GM12892 (cell line): ENCODE measurements at regions not wholly inside any gene's neighbourhood (a gene's known extent, or its start where the extent isn't known, plus 50 kb on each side); places are given as distances from the start of the nearest gene placed in this dataset.

Source experiments
- POLR2A ChIP-seq: IDR thresholded peaks from 2 replicates; pipeline ENCODE4 v1.6.1; 2011; ENCODE audit warnings: low read depth, low read length, control low read depth
- TAF1 ChIP-seq: IDR thresholded peaks from 2 replicates; pipeline ENCODE4 v1.6.1; 2011; ENCODE audit warnings: low read depth, mild to moderate bottlenecking, control low read depth, low read length, borderline replicate concordance

DNA sequence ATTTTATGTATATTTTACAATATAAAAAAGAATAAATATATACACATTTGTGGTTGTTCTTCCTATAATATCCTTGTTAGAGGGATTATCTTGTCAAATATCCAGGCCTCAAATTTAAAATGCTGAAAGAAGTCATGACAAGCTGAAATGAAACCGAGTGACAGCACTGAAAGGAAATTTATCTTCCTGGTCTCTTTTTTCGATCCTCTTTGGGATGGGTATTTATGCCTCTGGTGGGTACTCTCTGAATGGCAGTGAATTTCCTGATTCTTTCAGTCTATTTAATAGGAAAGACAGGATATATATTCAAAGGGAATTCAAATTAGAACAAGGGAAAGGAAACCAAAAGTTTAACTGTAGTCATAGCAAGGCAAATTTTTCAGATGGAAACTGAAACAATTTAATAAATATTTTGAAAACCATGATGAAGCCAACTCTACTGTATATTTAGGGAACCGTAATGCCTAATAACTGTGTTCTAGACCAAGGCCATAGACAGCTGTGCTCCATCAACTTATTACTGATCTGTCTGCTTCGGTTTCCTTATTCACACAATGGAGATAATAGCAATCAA lies 97.9 kb downstream of the DLEU7 start:
- TF ChIP-seq POLR2A = no peak
- TF ChIP-seq TAF1 = no peak
